Pancreas (tissue), 10 donors: ENCODE measurements at regions not wholly inside any gene's neighbourhood (a gene's known extent, or its start where the extent isn't known, plus 50 kb on each side); places are given as distances from the start of the nearest gene placed in this dataset.

Source experiments
- ATAC-seq, 4 donors: fragments of 200-7000 bp; cut with Tn5 transposase; one replicate each; pipeline versions ENCODE4 v1.8.0 to v1.9.1; 2020; ENCODE audit warnings: mild to moderate bottlenecking in 4 of 4, moderate library complexity in 4 of 4
- DNase-seq, 6 donors: peaks; one replicate each; pipeline ENCODE4 v3.0.0-alpha.2; 2020
- FAIRE-seq: peaks from 2 replicates; lab custom pipeline; 2012; peaks lifted over from hg19 to GRCh38; lab: Jason Lieb, UNC
- H3K27ac ChIP-seq, 4 donors: fragments of 200-600 bp; sonication (generic); 1 replicate in 3 of 4; 2 replicates in 1 of 4; pipeline versions ENCODE4 v1.5.0 to v1.8.0; 2020
- H3K27me3 ChIP-seq, 4 donors: fragments of 200-600 bp; one replicate each; pipeline ENCODE4 v1.8.0; 2021
- H3K36me3 ChIP-seq, 3 donors: fragments of 200-600 bp; sonication (generic) in 1 of 3; one replicate each; pipeline versions ENCODE4 v1.5.0 to v1.8.0; 2020 to 2021
- H3K4me1 ChIP-seq, 3 donors: fragments of 200-600 bp; one replicate each; pipeline ENCODE4 v1.8.0; 2021
- H3K4me3 ChIP-seq, 4 donors: fragments of 200-600 bp; sonication (generic) in 2 of 4; one replicate each; pipeline versions ENCODE4 v1.5.0 to v1.8.0; 2020 to 2021
- H3K9me3 ChIP-seq, 4 donors: fragments of 200-600 bp; one replicate each; pipeline ENCODE4 v1.8.0; 2021
- CTCF ChIP-seq, 4 donors: fragments of 200-600 bp; sonication (generic) in 3 of 4; IDR thresholded peaks; one replicate each; pipeline versions ENCODE4 v1.5.0 to v1.8.0; 2021; ENCODE audit warnings: antibody characterized with exemption in 4 of 4
- WGBS, 2 donors: extraction: QIAGEN DNeasy Blood & Tissue Kit; methylation state at CpG; one replicate each; pipeline ENCODE4 v1.1.7; 2013; 5-methylcytosine and 5-hydroxymethylcytosine counted together
- intact Hi-C, 3 donors: fragments of 100-400 bp; cut with DNase I; formaldehyde crosslinking; loops; one replicate each; pipeline versions ENCODE4 v1.11.1 to v1.14.2; 2022
- donor health status: healthy with polysubstance abuse.
- donor health status: DM: no; HTN: no; CAD: no; lungs with moderate emphysema.
- donor health status: DM: no; HTN: no; CAD: no.
- donor health status: control.
- donor health status: control.
- donor health status: Bipolar disorder and iron deficiency.
- donor health status: DM: yes; HTN: yes; CAD: no.
- donor health status: DM: no; HTN: no; CAD: no.
- donor health status: DM: no; HTN: no; CAD: no.
- donor health status: DM: yes; HTN: yes; CAD: no.

GRCh38 chr9:108704156-108704852 lies 151.5 kb downstream of the ACTL7B start:
- ATAC-seq = no peak
- Histone ChIP-seq H3K4me1 (no peaks in the 10 kb centered on the region), H3K27me3 (no peaks in the 10 kb centered on the region), H3K4me3 (no peak overlapping the region), H3K9me3 (no peaks in the 10 kb centered on the region), H3K27ac (no peak overlapping the region), H3K36me3 (no peaks in the 10 kb centered on the region)
- TF ChIP-seq CTCF (IDR thresholded peaks at IDR 0.05) = no peak
- FAIRE-seq = no peak
- no peak for DNase-seq
- 83 to 90% methylated on average over 4 of the region's 4 CpGs for WGBS, 2 donors
- intact Hi-C loops = no loop called here

- no peak for TF ChIP-seq CTCF (IDR thresholded peaks at IDR 0.05)
- Histone ChIP-seq H3K9me3 (no peaks in the 10 kb centered on the region), H3K4me1 (no peaks in the 10 kb centered on the region), H3K27me3 (no peaks in the 10 kb centered on the region), H3K36me3 (no peaks in the 10 kb centered on the region), H3K27ac (no peak overlapping the region), H3K4me3 (no peak overlapping the region)
- ATAC-seq (no peak), DNase-seq (no peak), FAIRE-seq (no peak)
- 71 to 79% methylated on average over 9 of the region's 9 CpGs for WGBS, 2 donors
- intact Hi-C loops = no loop called here
Measured at GRCh38 chr9:108703429-108703828, 152.4 kb downstream of the ACTL7B start.

GRCh38 chr9:108702681-108703080 lies 153.1 kb downstream of the ACTL7B start:
- Histone ChIP-seq H3K4me1 (no peaks in the 10 kb centered on the region), H3K4me3 (no peak overlapping the region), H3K9me3 (no peaks in the 10 kb centered on the region), H3K27me3 (no peaks in the 10 kb centered on the region), H3K36me3 (no peaks in the 10 kb centered on the region), H3K27ac (no peak overlapping the region)
- DNase-seq (no peak), FAIRE-seq (no peak), ATAC-seq (no peak)
- TF ChIP-seq CTCF (IDR thresholded peaks at IDR 0.05) = no peak
- 66 to 71% methylated on average over 4 of the region's 4 CpGs for WGBS, 2 donors
- intact Hi-C loops = no loop called here

- no peaks in the 10 kb centered on the region for H3K9me3 ChIP-seq
- DNase-seq (no peak), FAIRE-seq (no peak), ATAC-seq (no peak)
- intact Hi-C loops = no loop called here
- 0 to 47% methylated on average over 1 of the region's 1 CpG for WGBS, 2 donors
- no peaks in the 10 kb centered on the region for H3K27me3 ChIP-seq
- TF ChIP-seq CTCF (IDR thresholded peaks at IDR 0.05) = no peak
- no peak overlapping the region for H3K4me3 ChIP-seq
- no peaks in the 10 kb centered on the region for H3K4me1 ChIP-seq
- H3K36me3 ChIP-seq = no peaks in the 10 kb centered on the region
- H3K27ac ChIP-seq = no peak overlapping the region
Measured at GRCh38 chr9:108698801-108699200, 157.0 kb downstream of the ACTL7B start.

GRCh38 chr9:108698231-108698630 lies 157.6 kb downstream of the ACTL7B start:
- no peak for DNase-seq
- no peak for ATAC-seq
- Histone ChIP-seq H3K9me3 (no peaks in the 10 kb centered on the region), H3K36me3 (no peaks in the 10 kb centered on the region), H3K27me3 (no peaks in the 10 kb centered on the region), H3K27ac (no peak overlapping the region), H3K4me1 (no peaks in the 10 kb centered on the region), H3K4me3 (no peak overlapping the region)
- TF ChIP-seq CTCF (IDR thresholded peaks at IDR 0.05) = no peak
- FAIRE-seq = no peak
- intact Hi-C loops = no loop called here
- 47 to 57% methylated on average over 2 of the region's 2 CpGs for WGBS, 2 donors
